NT2/D1 (cell line): ENCODE measurements at regions not wholly inside any gene's neighbourhood (a gene's known extent, or its start where the extent isn't known, plus 50 kb on each side); places are given as distances from the start of the nearest gene placed in this dataset.

ENCODE experiments used
- DNase-seq: peaks from one replicate; pipeline ENCODE4 v3.0.0-alpha.2; 2011; ENCODE audit warnings: low read depth, low spot score
- H3K27me3 ChIP-seq: 2 replicates; pipeline ENCODE4 v1.6.0; 2011; ENCODE audit warnings: mild to moderate bottlenecking; ENCODE audit not compliant: insufficient read length, insufficient read depth
- H3K36me3 ChIP-seq: 2 replicates; pipeline ENCODE4 v1.6.1; 2011; ENCODE audit warnings: mild to moderate bottlenecking, low read length, mixed read lengths; ENCODE audit not compliant: insufficient read depth, insufficient read length
- H3K4me1 ChIP-seq: 2 replicates; pipeline ENCODE4 v1.5.1; 2011; ENCODE audit not compliant: insufficient read depth, insufficient read length
- H3K4me3 ChIP-seq: 2 replicates; pipeline ENCODE4 v1.5.1; 2011; ENCODE audit warnings: low read depth; ENCODE audit not compliant: insufficient read length
- H3K9ac ChIP-seq: 2 replicates; pipeline ENCODE4 v1.6.0; 2011; ENCODE audit warnings: low read depth; ENCODE audit not compliant: insufficient read length
- H3K9me3 ChIP-seq: 2 replicates; pipeline ENCODE4 v1.5.1; 2011; ENCODE audit warnings: mild to moderate bottlenecking, low read length; ENCODE audit not compliant: insufficient read depth
- SUZ12 ChIP-seq: IDR thresholded peaks from 2 replicates; pipeline ENCODE4 v1.6.1; 2011; ENCODE audit not compliant: insufficient read length, insufficient read depth; ENCODE audit errors: extremely low read depth
- YY1 ChIP-seq: IDR thresholded peaks from 2 replicates; pipeline ENCODE4 v1.6.1; 2011; ENCODE audit not compliant: insufficient read length, insufficient read depth
- ZNF274 ChIP-seq: IDR thresholded peaks from 2 replicates; pipeline ENCODE4 v1.6.1; 2011; ENCODE audit warnings: mild to moderate bottlenecking, low read depth, low read length

DNA sequence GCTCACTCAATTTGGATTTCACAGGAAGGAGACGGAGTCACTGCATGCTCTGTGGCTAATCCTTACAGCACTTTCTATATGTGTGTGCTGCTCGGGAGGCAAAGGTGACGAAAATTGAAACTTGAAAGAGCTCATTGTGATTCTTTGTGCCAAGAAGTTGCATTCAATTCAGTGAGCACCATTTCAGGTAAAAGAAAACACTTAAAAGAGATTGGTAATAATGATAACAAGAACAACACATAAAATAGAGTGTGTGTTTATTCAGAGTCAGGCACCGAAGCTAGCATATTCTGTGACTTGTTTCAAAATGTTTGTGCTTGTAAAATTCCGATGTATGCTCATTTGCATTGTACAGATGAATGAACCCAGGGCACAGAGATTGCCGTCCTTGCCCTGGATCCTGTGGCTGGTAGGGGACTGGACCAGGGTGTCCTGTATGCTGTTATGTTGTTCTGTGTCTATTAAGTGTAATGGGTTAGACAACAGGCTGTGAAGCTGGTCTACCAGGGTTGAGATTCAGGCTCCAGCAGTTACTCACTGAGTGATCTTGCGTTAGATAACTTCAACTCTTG lies 193.3 kb upstream of the PROK2 start:
- Histone ChIP-seq H3K9ac (no peak overlapping the region), H3K36me3 (no peaks in the 10 kb centered on the region), H3K9me3 (peaks cover 8% of the 10 kb centered on the region; the same call in 1 of the 2 replicates), H3K4me1 (no peaks in the 10 kb centered on the region), H3K27me3 (no peaks in the 10 kb centered on the region), H3K4me3 (no peak overlapping the region)
- no peak for DNase-seq
- TF ChIP-seq ZNF274: no peak
- TF ChIP-seq SUZ12: no peak
- TF ChIP-seq YY1: no peak

DNA sequence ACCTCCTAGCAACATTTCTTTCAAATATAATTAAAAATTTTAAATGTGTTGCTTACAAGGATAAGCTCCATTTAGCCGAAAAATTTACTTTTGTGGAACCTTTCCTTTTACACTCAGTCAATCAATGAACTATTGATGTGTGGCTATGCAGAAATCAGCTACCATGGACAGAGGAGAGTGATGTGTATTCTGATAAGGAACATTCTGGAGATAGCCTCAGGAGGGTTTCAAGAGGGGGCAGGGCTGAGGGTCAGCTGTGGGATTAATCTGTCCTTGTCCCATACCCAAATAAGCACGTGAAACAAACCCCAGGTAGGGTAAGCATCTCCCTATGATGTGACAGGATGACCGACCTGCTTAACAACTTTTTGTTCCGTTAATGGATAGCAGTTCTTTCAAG lies 192.6 kb upstream of the PROK2 start:
- Histone ChIP-seq H3K9ac (no peak overlapping the region), H3K27me3 (no peaks in the 10 kb centered on the region), H3K4me3 (no peak overlapping the region), H3K9me3 (peaks cover 8% of the 10 kb centered on the region; the same call in 1 of the 2 replicates), H3K36me3 (no peaks in the 10 kb centered on the region), H3K4me1 (no peaks in the 10 kb centered on the region)
- TF ChIP-seq SUZ12 (no peak), YY1 (no peak), ZNF274 (no peak)
- no peak for DNase-seq

DNA sequence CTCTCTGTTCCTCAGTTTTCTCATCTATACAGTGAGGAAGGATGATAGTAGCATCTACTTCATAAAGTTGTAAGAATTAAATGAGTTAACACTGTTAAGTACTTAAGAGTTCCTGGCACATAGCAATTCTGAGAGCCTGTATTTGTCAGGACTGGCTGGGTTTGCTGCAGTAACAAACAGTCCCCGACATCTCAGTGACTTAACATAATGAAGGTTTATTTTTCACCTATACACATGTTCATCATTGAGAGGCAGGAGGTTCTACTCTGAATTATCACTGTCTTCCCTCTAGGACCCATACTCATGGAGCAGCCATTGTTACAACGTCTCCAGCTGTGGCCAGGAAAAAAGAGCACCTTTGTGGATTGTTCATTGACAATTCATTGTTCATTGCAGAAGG lies 190.6 kb upstream of the PROK2 start:
- TF ChIP-seq SUZ12: no peak
- no peak for TF ChIP-seq ZNF274
- TF ChIP-seq YY1: no peak
- Histone ChIP-seq H3K9me3 (peaks cover 8% of the 10 kb centered on the region; the same call in 1 of the 2 replicates), H3K36me3 (no peaks in the 10 kb centered on the region), H3K27me3 (no peaks in the 10 kb centered on the region), H3K4me1 (no peaks in the 10 kb centered on the region), H3K9ac (no peak overlapping the region), H3K4me3 (no peak overlapping the region)
- DNase-seq: no peak

DNA sequence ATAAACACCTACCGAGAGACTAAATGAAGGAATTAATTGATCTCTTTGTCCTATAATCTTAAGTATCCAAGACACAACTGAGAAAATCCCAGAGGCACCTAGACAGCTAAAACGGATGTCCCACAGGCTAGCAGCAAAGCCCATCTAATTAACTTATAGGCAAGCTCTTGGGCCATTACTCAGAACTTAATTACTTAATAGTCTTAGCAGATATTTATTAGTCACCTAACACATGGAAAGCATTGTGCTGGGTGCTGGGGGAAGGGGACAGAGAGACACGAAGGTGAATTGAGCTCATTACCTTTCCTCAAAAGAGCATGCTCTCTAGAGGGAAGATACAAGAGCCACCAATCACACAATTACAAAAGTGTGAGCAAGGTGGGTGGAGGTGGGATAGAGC lies 189.8 kb upstream of the PROK2 start:
- no peaks in the 10 kb centered on the region for H3K4me1 ChIP-seq
- no peaks in the 10 kb centered on the region for H3K36me3 ChIP-seq
- no peak for DNase-seq
- TF ChIP-seq ZNF274: no peak
- TF ChIP-seq SUZ12: no peak
- TF ChIP-seq YY1: no peak
- H3K9ac ChIP-seq: no peak overlapping the region
- H3K27me3 ChIP-seq: no peaks in the 10 kb centered on the region
- H3K4me3 ChIP-seq: no peak overlapping the region
- peaks cover 8% of the 10 kb centered on the region; the same call in 1 of the 2 replicates for H3K9me3 ChIP-seq

DNA sequence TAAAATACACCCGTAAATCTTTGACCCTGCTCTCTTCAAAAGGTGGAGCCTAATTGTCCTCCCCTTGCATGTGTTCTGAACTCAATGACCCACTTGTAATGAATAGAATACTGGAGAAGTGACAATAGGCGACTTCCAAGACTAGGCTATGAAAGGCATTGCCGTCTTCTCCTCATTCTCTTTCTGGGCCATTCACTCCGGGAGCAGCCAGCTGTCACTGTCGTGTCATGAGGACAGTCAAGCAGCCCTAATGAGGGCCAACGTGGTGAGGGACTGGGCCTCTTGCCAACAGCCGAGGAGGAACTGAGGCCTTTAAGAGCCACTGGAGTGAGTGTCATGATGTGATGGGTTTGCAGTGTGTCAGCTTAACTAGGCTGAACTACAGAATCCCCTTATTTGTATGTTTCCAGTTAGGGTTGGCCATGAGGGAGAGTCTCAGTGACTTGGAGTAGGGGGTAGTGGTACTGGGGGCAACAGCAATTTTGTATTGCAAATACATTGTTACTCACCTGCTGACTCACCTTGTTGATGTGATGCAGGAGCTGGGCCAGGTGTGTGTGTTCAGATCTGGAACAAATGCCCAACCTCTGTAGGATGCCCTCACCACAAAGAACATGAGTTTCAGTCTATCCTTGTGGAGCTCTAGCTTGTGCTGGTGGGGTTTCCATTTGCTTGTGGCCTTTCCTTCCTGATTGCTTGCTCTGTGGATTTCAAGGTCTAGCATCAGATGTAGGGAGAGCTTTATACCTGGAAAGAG lies 188.5 kb upstream of the PROK2 start:
- no peaks in the 10 kb centered on the region for H3K4me1 ChIP-seq
- peaks cover 8% of the 10 kb centered on the region; the same call in 1 of the 2 replicates for H3K9me3 ChIP-seq
- no peak for DNase-seq
- TF ChIP-seq SUZ12: no peak
- TF ChIP-seq YY1: no peak
- TF ChIP-seq ZNF274: no peak
- H3K36me3 ChIP-seq: no peaks in the 10 kb centered on the region
- no peak overlapping the region for H3K9ac ChIP-seq
- no peak overlapping the region for H3K4me3 ChIP-seq
- no peaks in the 10 kb centered on the region for H3K27me3 ChIP-seq

DNA sequence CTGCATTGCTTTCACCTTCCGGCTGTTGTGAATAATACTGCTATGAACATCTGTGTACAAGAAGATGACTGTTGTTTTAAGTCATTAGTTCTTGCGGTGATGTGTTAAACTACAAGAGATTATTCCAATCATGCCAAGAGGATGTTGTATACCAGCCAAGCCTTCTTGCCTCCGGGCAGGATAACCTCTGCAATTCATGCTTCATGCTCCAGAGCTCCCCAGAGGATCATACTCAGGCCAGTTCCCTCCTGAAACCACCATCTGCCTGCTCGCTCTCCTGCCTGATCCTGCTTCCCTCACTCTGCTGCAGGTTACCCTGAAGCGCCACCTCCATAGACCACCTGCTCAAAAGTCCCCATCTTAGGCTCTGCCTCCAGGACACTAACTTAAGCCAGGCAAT lies 187.1 kb upstream of the PROK2 start:
- H3K27me3 ChIP-seq: peaks cover 2% of the 10 kb centered on the region

DNA sequence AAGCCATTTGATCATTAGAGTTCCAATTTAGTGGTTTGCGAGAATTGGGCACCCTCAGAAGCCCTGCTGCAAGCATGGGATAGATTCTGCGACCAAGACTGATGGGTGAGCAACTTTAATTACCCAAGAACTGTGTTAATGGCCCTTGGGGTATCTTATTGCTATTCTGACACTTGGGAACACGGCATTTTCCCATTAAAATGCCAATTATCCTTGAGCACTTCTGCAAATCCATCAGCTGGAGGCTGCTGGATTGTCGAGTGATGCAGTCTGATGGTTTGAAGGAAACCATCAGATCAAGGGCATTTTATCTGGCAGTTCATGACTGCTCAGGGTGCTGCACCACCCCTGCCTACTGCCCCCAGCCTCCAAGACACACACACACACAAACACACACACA lies 183.6 kb upstream of the PROK2 start:
- DNase-seq: no peak
- Histone ChIP-seq H3K4me3 (no peak overlapping the region), H3K9ac (no peak overlapping the region), H3K4me1 (no peaks in the 10 kb centered on the region), H3K27me3 (peaks cover 3% of the 10 kb centered on the region), H3K36me3 (no peaks in the 10 kb centered on the region), H3K9me3 (no peaks in the 10 kb centered on the region)
- no peak for TF ChIP-seq SUZ12
- no peak for TF ChIP-seq YY1
- TF ChIP-seq ZNF274: no peak

More for the DNA sequence above, 187.1 kb upstream of the PROK2 start:
- no peaks in the 10 kb centered on the region for H3K36me3 ChIP-seq
- DNase-seq: no peak
- H3K4me1 ChIP-seq: no peaks in the 10 kb centered on the region
- H3K4me3 ChIP-seq: no peak overlapping the region
- H3K9ac ChIP-seq: no peak overlapping the region
- H3K9me3 ChIP-seq: peaks cover 8% of the 10 kb centered on the region; the same call in 1 of the 2 replicates
- TF ChIP-seq SUZ12 (no peak), ZNF274 (no peak), YY1 (no peak)
